IgD-negative memory B cell (primary cell): ENCODE measurements at regions not wholly inside any gene's neighbourhood (a gene's known extent, or its start where the extent isn't known, plus 50 kb on each side); places are given as distances from the start of the nearest gene placed in this dataset.

Experiments
- H3K27ac Mint-ChIP-seq, 3 donors: one replicate each; pipeline ENCODE4 v1.8.0; 2020 to 2022; ENCODE audit warnings: mild to moderate bottlenecking in 3 of 3, mixed read lengths in 3 of 3, moderate library complexity in 1 of 3
- H3K27me3 Mint-ChIP-seq: one replicate; pipeline ENCODE4 v1.8.0; 2021; ENCODE audit warnings: mixed read lengths
- H3K36me3 Mint-ChIP-seq: one replicate; pipeline ENCODE4 v1.8.0; 2020; ENCODE audit warnings: mild to moderate bottlenecking, mixed read lengths
- H3K4me1 Mint-ChIP-seq, 3 donors: one replicate each; pipeline ENCODE4 v1.8.0; 2020 to 2022; ENCODE audit warnings: mixed read lengths in 3 of 3, mild to moderate bottlenecking in 1 of 3
- H3K4me3 Mint-ChIP-seq, 4 donors: one replicate each; pipeline ENCODE4 v1.8.0; 2020 to 2022; ENCODE audit warnings: mild to moderate bottlenecking in 4 of 4, mixed read lengths in 4 of 4, moderate library complexity in 3 of 4
- H3K9me3 Mint-ChIP-seq, 3 donors: one replicate each; pipeline ENCODE4 v1.8.0; 2020 to 2021; ENCODE audit warnings: mixed read lengths in 3 of 3, mild to moderate bottlenecking in 1 of 3

GRCh38 chr2:107285621-107286299 is 399.8 kb upstream of the ST6GAL2 start:
- Mint-ChIP-seq H3K36me3 (peaks cover 2% of the 10 kb centered on the region), H3K4me3 (no peak overlapping the region), H3K9me3 (peaks cover 0 to 5% (median 2%) of the 10 kb centered on the region in 3 donors), H3K27ac (no peak overlapping the region), H3K4me1 (no peaks in the 10 kb centered on the region), H3K27me3 (no peaks in the 10 kb centered on the region)

GRCh38 chr2:107290041-107290440 is 404.1 kb upstream of the ST6GAL2 start:
- H3K27ac Mint-ChIP-seq: no peak overlapping the region
- H3K9me3 Mint-ChIP-seq: peaks cover 0 to 5% (median 0%) of the 10 kb centered on the region in 3 donors
- no peaks in the 10 kb centered on the region for H3K4me1 Mint-ChIP-seq
- H3K27me3 Mint-ChIP-seq: no peaks in the 10 kb centered on the region
- peaks cover 2% of the 10 kb centered on the region for H3K36me3 Mint-ChIP-seq
- H3K4me3 Mint-ChIP-seq: no peak overlapping the region

GRCh38 chr2:107303964-107304363 is 418.0 kb upstream of the ST6GAL2 start:
- Mint-ChIP-seq H3K9me3 (peaks cover 0 to 4% (median 4%) of the 10 kb centered on the region in 3 donors), H3K27ac (no peak overlapping the region), H3K36me3 (no peaks in the 10 kb centered on the region), H3K27me3 (no peaks in the 10 kb centered on the region), H3K4me3 (no peak overlapping the region), H3K4me1 (no peaks in the 10 kb centered on the region)

- no peaks in the 10 kb centered on the region for H3K4me1 Mint-ChIP-seq
- H3K27ac Mint-ChIP-seq: no peak overlapping the region
- H3K36me3 Mint-ChIP-seq: no peaks in the 10 kb centered on the region
- no peaks in the 10 kb centered on the region for H3K27me3 Mint-ChIP-seq
- no peak overlapping the region for H3K4me3 Mint-ChIP-seq
- peaks cover 0 to 8% (median 4%) of the 10 kb centered on the region in 3 donors for H3K9me3 Mint-ChIP-seq
These were observed 420.0 kb upstream of the ST6GAL2 start for GRCh38 chr2:107305966-107306365.

GRCh38 chr2:107306881-107307280 is 420.9 kb upstream of the ST6GAL2 start:
- H3K9me3 Mint-ChIP-seq: peaks cover 1 to 9% (median 4%) of the 10 kb centered on the region in 3 donors
- no peaks in the 10 kb centered on the region for H3K27me3 Mint-ChIP-seq
- no peak overlapping the region for H3K4me3 Mint-ChIP-seq
- H3K4me1 Mint-ChIP-seq: no peaks in the 10 kb centered on the region
- no peaks in the 10 kb centered on the region for H3K36me3 Mint-ChIP-seq
- no peak overlapping the region for H3K27ac Mint-ChIP-seq

- Mint-ChIP-seq H3K4me1 (no peaks in the 10 kb centered on the region), H3K4me3 (no peak overlapping the region), H3K27ac (no peak overlapping the region), H3K9me3 (peaks cover 2 to 7% (median 3%) of the 10 kb centered on the region in 3 donors), H3K36me3 (no peaks in the 10 kb centered on the region), H3K27me3 (no peaks in the 10 kb centered on the region)
These were observed 422.9 kb upstream of the ST6GAL2 start for GRCh38 chr2:107308835-107309234.

- Mint-ChIP-seq H3K27ac (no peak overlapping the region), H3K27me3 (no peaks in the 10 kb centered on the region), H3K4me1 (no peaks in the 10 kb centered on the region), H3K9me3 (peaks cover 2 to 13% (median 5%) of the 10 kb centered on the region in 3 donors), H3K4me3 (no peak overlapping the region), H3K36me3 (no peaks in the 10 kb centered on the region)
These were observed 426.3 kb upstream of the ST6GAL2 start for GRCh38 chr2:107312240-107312639.

- Mint-ChIP-seq H3K27me3 (no peaks in the 10 kb centered on the region), H3K36me3 (no peaks in the 10 kb centered on the region), H3K4me1 (no peaks in the 10 kb centered on the region), H3K9me3 (peaks cover 0 to 13% (median 5%) of the 10 kb centered on the region in 3 donors), H3K4me3 (no peak overlapping the region), H3K27ac (no peak overlapping the region)
These were observed 427.3 kb upstream of the ST6GAL2 start for GRCh38 chr2:107313316-107313715.

GRCh38 chr2:107320881-107321280 is 434.9 kb upstream of the ST6GAL2 start:
- no peaks in the 10 kb centered on the region for H3K36me3 Mint-ChIP-seq
- H3K9me3 Mint-ChIP-seq: peaks cover 0 to 8% (median 6%) of the 10 kb centered on the region in 3 donors
- H3K27ac Mint-ChIP-seq: no peak overlapping the region
- H3K4me1 Mint-ChIP-seq: no peaks in the 10 kb centered on the region
- H3K4me3 Mint-ChIP-seq: no peak overlapping the region
- H3K27me3 Mint-ChIP-seq: no peaks in the 10 kb centered on the region

- Mint-ChIP-seq H3K27ac (no peak overlapping the region), H3K27me3 (no peaks in the 10 kb centered on the region), H3K4me1 (no peaks in the 10 kb centered on the region), H3K36me3 (no peaks in the 10 kb centered on the region), H3K9me3 (peaks cover 2 to 12% (median 4%) of the 10 kb centered on the region in 3 donors), H3K4me3 (no peak overlapping the region)
These were observed 436.4 kb upstream of the ST6GAL2 start for GRCh38 chr2:107322416-107322815.

GRCh38 chr2:107323946-107324565 is 438.1 kb upstream of the ST6GAL2 start:
- H3K36me3 Mint-ChIP-seq: no peaks in the 10 kb centered on the region
- no peak overlapping the region for H3K27ac Mint-ChIP-seq
- no peak overlapping the region for H3K4me3 Mint-ChIP-seq

GRCh38 chr2:107325981-107326786 is 440.2 kb upstream of the ST6GAL2 start:
- peak overlapping the region in 1 of 4 donors; percentile 11 for H3K4me3 Mint-ChIP-seq
- H3K27ac Mint-ChIP-seq: no peak overlapping the region
- peaks cover 2 to 21% (median 4%) of the 10 kb centered on the region in 3 donors for H3K9me3 Mint-ChIP-seq
- H3K36me3 Mint-ChIP-seq: no peaks in the 10 kb centered on the region
- H3K27me3 Mint-ChIP-seq: no peaks in the 10 kb centered on the region
- H3K4me1 Mint-ChIP-seq: no peaks in the 10 kb centered on the region

More at GRCh38 chr2:107323946-107324565, 438.1 kb upstream of the ST6GAL2 start:
- Mint-ChIP-seq H3K4me1 (no peaks in the 10 kb centered on the region), H3K27me3 (no peaks in the 10 kb centered on the region), H3K9me3 (peaks cover 2 to 17% (median 4%) of the 10 kb centered on the region in 3 donors)

GRCh38 chr2:107334306-107334705 is 448.3 kb upstream of the ST6GAL2 start:
- Mint-ChIP-seq H3K36me3 (no peaks in the 10 kb centered on the region), H3K4me3 (no peak overlapping the region), H3K9me3 (peaks cover 5 to 9% (median 6%) of the 10 kb centered on the region in 3 donors), H3K4me1 (no peaks in the 10 kb centered on the region), H3K27ac (no peak overlapping the region), H3K27me3 (no peaks in the 10 kb centered on the region)

GRCh38 chr2:107336526-107336925 is 450.6 kb upstream of the ST6GAL2 start:
- Mint-ChIP-seq H3K9me3 (peaks cover 5 to 9% (median 7%) of the 10 kb centered on the region in 3 donors), H3K27ac (no peak overlapping the region), H3K4me3 (no peak overlapping the region), H3K27me3 (no peaks in the 10 kb centered on the region), H3K4me1 (no peaks in the 10 kb centered on the region), H3K36me3 (no peaks in the 10 kb centered on the region)

- H3K27ac Mint-ChIP-seq: no peak overlapping the region
- H3K36me3 Mint-ChIP-seq: no peaks in the 10 kb centered on the region
- no peaks in the 10 kb centered on the region for H3K4me1 Mint-ChIP-seq
- peaks cover 5 to 9% (median 5%) of the 10 kb centered on the region in 3 donors for H3K9me3 Mint-ChIP-seq
- H3K27me3 Mint-ChIP-seq: no peaks in the 10 kb centered on the region
- H3K4me3 Mint-ChIP-seq: no peak overlapping the region
These were observed 451.4 kb upstream of the ST6GAL2 start for GRCh38 chr2:107337209-107337898.
